K562 (cell line): ENCODE measurements at regions not wholly inside any gene's neighbourhood (a gene's known extent, or its start where the extent isn't known, plus 50 kb on each side); places are given as distances from the start of the nearest gene placed in this dataset.

Experiments used
- ATAC-seq: fragments of 200-7000 bp; cut with Tn5 transposase; 3 replicates; pipeline ENCODE4 v1.9.1; 2020; ENCODE audit warnings: moderate library complexity
- BruUV-seq: library from RNA; stranded (reverse); fragments of 400-500 nt; replicated peaks from 2 replicates; lab custom pipeline; 2021; lab: Mats Ljungman, UMichigan
- CTCF ChIA-PET: fragments of 300-600 bp; formaldehyde crosslinking; extraction: SDS; loops from one replicate; lab custom pipeline; 2021; ENCODE audit warnings: low intra/inter-chr PET ratio; lab: Yijun Ruan, JAX
- POLR2A ChIA-PET: fragments of 300-600, 350-650 bp; sonication (Branson Sonifier 250); formaldehyde crosslinking; extraction: SDS; loops from one replicate; lab custom pipeline; 2021; ENCODE audit warnings: antibody characterized with exemption, inconsistent platforms; lab: Yijun Ruan, JAX
- DNase-seq, 4 experiments: peaks; one replicate each; pipeline versions ENCODE4 v3.0.0 to v3.0.0-alpha.2; 2011 to 2018; ENCODE audit warnings: low spot score in 3 of 4, mixed read lengths in 3 of 4; ENCODE audit errors: extremely low read depth in 1 of 4
- FAIRE-seq: peaks from 2 replicates; lab custom pipeline; 2011; peaks lifted over from hg19 to GRCh38; lab: Jason Lieb, UNC
- H2AFZ ChIP-seq: 2 replicates; pipeline ENCODE4 v1.6.0; 2011; ENCODE audit warnings: low read depth, low read length, control low read depth, inconsistent platforms
- H3K27ac ChIP-seq: fragments of 200-600 bp; 3 replicates; pipeline ENCODE4 v1.8.0; 2011; ENCODE audit warnings: low read depth, mild to moderate bottlenecking, control low read depth, inconsistent platforms, low read length, moderate library complexity, mixed read lengths; ENCODE audit errors: extremely low read depth
- H3K27me3 ChIP-seq, 2 experiments: fragments of 300-600 bp in 1 of 2; 2 replicates in 1 of 2; 3 replicates in 1 of 2; pipeline versions ENCODE4 v1.6.0 to v1.8.0; 2011; ENCODE audit warnings: inconsistent platforms in 2 of 2, low read length in 2 of 2, mild to moderate bottlenecking in 1 of 2, mixed read lengths in 1 of 2, moderate library complexity in 1 of 2; ENCODE audit not compliant: control insufficient read depth in 2 of 2, insufficient read depth in 2 of 2
- H3K36me3 ChIP-seq: fragments of 300-600 bp; 3 replicates; pipeline ENCODE4 v1.8.0; 2011; ENCODE audit warnings: mild to moderate bottlenecking, low read length, inconsistent platforms; ENCODE audit not compliant: control insufficient read depth, insufficient read depth
- H3K4me1 ChIP-seq, 2 experiments: fragments of 200-600 bp in 1 of 2; replicated peaks in 1 of 2; 2 replicates in 1 of 2; 3 replicates in 1 of 2; pipeline versions ENCODE4 v1.5.1 to v1.8.0; 2011; ENCODE audit warnings: inconsistent platforms in 2 of 2, low read length in 2 of 2, mild to moderate bottlenecking in 1 of 2, mixed read lengths in 1 of 2, moderate library complexity in 1 of 2; ENCODE audit not compliant: control insufficient read depth in 2 of 2, insufficient read depth in 2 of 2
- H3K4me2 ChIP-seq: 2 replicates; pipeline ENCODE4 v1.6.1; 2011; ENCODE audit warnings: low read length, control low read depth, inconsistent platforms, mixed read lengths; ENCODE audit not compliant: insufficient read depth
- H3K4me3 ChIP-seq: fragments of 200-600 bp; sonication (generic), shearing (Covaris generic); 2 replicates; pipeline ENCODE4 v1.5.1; 2016; ENCODE audit warnings: control low read depth, inconsistent platforms
- H3K79me2 ChIP-seq: fragments of 200-600 bp; 3 replicates; pipeline ENCODE4 v1.8.0; 2011; ENCODE audit warnings: low read length, inconsistent platforms; ENCODE audit not compliant: control insufficient read depth, insufficient read depth
- H3K9ac ChIP-seq, 2 experiments: 2 replicates each; pipeline versions ENCODE4 v1.6.0 to v1.6.1; 2011; ENCODE audit warnings: low read depth in 2 of 2, low read length in 2 of 2, control low read depth in 1 of 2, inconsistent platforms in 1 of 2, mild to moderate bottlenecking in 1 of 2, mixed read lengths in 1 of 2; ENCODE audit not compliant: insufficient read depth in 1 of 2
- H3K9me1 ChIP-seq: one replicate; pipeline ENCODE4 v1.6.0; 2011; ENCODE audit warnings: inconsistent platforms, mild to moderate bottlenecking, low read length, moderate library complexity; ENCODE audit not compliant: control insufficient read depth, insufficient read depth
- H3K9me3 ChIP-seq: replicated peaks from 2 replicates; pipeline ENCODE4 v1.5.1; 2011; ENCODE audit warnings: low read depth, low read length, inconsistent platforms; ENCODE audit not compliant: control insufficient read depth, insufficient read depth
- H4K20me1 ChIP-seq: replicated peaks from 2 replicates; pipeline ENCODE4 v1.6.1; 2011; ENCODE audit warnings: low read length, inconsistent platforms, mixed read lengths; ENCODE audit not compliant: control insufficient read depth, insufficient read depth
- DPF2 ChIP-seq: fragments of 450-650 bp; IDR thresholded peaks from 2 replicates; pipeline ENCODE4 v1.6.1; 2016
- HDAC2 ChIP-seq: fragments of 450-650 bp; IDR thresholded peaks from 2 replicates; pipeline ENCODE4 v1.6.1; 2016; ENCODE audit warnings: mild to moderate bottlenecking
- L3MBTL2 ChIP-seq: fragments of 450-650 bp; IDR thresholded peaks from 2 replicates; pipeline ENCODE4 v1.6.1; 2016; ENCODE audit warnings: mild to moderate bottlenecking, moderate library complexity
- NR2F6 ChIP-seq: fragments of 450-650 bp; formaldehyde crosslinking; IDR thresholded peaks from 2 replicates; pipeline ENCODE4 v1.4.0; 2020; ENCODE audit warnings: mild to moderate bottlenecking
- PPARD ChIP-seq: fragments of 250-450 bp; sonication (Bioruptor Pico); IDR thresholded peaks from 2 replicates; pipeline ENCODE4 v1.8.0; 2022; ENCODE audit warnings: inconsistent platforms, mild to moderate bottlenecking, moderate library complexity
- RFX7 ChIP-seq: fragments of 250-450 bp; sonication (Bioruptor Pico); IDR thresholded peaks from 2 replicates; pipeline ENCODE4 v1.5.1; 2021; ENCODE audit warnings: mild to moderate bottlenecking
- ZNF316 ChIP-seq: fragments of 450-650 bp; IDR thresholded peaks from 2 replicates; pipeline ENCODE4 v1.6.1; 2016
- ZNF586 ChIP-seq: fragments of 450-650 bp; formaldehyde crosslinking; conservative IDR thresholded peaks from 2 replicates; pipeline ENCODE4 v1.4.0; 2020; ENCODE audit warnings: mild to moderate bottlenecking, moderate library complexity
- WGBS: fragments of 100-300 bp; shearing (Covaris generic); methylation state at CpG from one replicate; pipeline ENCODE4 v1.1.6; 2016; ENCODE audit warnings: low coverage, mixed read lengths; ENCODE audit not compliant: insufficient coverage; ENCODE audit errors: missing lambda C conversion rate; 5-methylcytosine and 5-hydroxymethylcytosine counted together
- in situ Hi-C: fragments of 300-500 bp; cut with MboI; formaldehyde crosslinking; loops from 4 replicates; pipeline ENCODE4 v1.15.0; 2018; ENCODE audit warnings: inconsistent platforms, mixed read lengths
- intact Hi-C: fragments of 100-400 bp; cut with micrococcal nuclease; formaldehyde crosslinking; loops from 2 replicates; pipeline ENCODE4 v1.14.2; 2022
- TF ChIP-seq, protein P1 (sequence below): fragments of 250-450 bp; sonication (Bioruptor Pico); IDR thresholded peaks from 2 replicates; pipeline ENCODE4 v1.8.0; 2021; ENCODE audit warnings: moderate library complexity, mild to moderate bottlenecking, inconsistent platforms
- TF ChIP-seq, protein P2 (sequence below), 2 experiments: IDR thresholded peaks; 2 replicates each; pipeline ENCODE4 v1.6.1; 2012; ENCODE audit warnings: improper control_type of control experiment in 2 of 2, low read depth in 2 of 2, low read length in 2 of 2, borderline replicate concordance in 1 of 2

DNA sequence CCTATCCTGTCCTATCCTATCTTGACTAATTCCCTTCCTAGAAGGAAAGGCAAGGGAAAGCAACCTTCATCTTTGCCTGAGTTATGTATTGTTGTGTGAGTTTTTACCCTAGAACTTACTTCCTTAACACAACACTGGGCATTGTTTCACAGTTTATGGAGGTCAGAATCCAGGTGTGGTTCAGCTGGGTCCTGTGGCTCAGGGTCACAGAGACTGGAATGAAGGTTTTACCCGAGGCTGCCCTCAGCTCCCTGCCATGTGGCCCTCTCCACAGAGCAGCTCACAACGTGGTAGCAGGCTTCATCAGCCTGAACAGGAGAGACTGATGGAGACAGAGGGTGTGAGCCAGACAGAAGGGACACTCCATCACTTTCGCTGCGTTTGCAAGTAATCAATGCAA is 140.5 kb downstream of the FCRL5 start (continued):
- TF ChIP-seq PPARD (CRISPR knock-in tag) = no peak

DNA sequence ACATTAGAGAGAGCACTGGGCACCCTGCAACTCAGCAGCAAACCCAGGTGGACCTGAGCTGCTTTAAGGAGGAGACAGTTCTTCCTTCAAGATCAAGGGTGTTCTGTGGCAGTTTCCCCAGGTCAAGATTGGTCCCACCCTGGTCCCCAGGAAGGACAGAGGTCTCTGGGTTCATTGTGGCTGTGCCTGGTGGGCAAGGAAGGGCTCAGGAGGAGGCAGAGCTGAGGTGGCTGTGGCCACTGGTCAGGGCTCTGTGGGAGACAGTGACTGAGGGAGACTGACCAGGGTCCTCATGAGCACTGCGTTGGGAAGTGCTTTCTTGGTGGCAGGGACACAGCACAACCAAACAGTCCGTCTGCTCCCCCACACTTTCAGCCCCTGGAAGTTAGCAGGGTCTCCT is 141.3 kb downstream of the FCRL5 start:
- intact Hi-C loops (no loop called here), in situ Hi-C loops (no loop called here)
- TF ChIP-seq, protein P1, sequence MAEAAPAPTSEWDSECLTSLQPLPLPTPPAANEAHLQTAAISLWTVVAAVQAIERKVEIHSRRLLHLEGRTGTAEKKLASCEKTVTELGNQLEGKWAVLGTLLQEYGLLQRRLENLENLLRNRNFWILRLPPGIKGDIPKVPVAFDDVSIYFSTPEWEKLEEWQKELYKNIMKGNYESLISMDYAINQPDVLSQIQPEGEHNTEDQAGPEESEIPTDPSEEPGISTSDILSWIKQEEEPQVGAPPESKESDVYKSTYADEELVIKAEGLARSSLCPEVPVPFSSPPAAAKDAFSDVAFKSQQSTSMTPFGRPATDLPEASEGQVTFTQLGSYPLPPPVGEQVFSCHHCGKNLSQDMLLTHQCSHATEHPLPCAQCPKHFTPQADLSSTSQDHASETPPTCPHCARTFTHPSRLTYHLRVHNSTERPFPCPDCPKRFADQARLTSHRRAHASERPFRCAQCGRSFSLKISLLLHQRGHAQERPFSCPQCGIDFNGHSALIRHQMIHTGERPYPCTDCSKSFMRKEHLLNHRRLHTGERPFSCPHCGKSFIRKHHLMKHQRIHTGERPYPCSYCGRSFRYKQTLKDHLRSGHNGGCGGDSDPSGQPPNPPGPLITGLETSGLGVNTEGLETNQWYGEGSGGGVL (CRISPR knock-in tag) = no peak
- TF ChIP-seq RFX7 (CRISPR knock-in tag) (no peak), HDAC2 (no peak), L3MBTL2 (no peak), ZNF586 (CRISPR knock-in tag) (no peak), ZNF316 (no peak), NR2F6 (CRISPR knock-in tag) (no peak), DPF2 (no peak)
- TF ChIP-seq, protein P2, sequence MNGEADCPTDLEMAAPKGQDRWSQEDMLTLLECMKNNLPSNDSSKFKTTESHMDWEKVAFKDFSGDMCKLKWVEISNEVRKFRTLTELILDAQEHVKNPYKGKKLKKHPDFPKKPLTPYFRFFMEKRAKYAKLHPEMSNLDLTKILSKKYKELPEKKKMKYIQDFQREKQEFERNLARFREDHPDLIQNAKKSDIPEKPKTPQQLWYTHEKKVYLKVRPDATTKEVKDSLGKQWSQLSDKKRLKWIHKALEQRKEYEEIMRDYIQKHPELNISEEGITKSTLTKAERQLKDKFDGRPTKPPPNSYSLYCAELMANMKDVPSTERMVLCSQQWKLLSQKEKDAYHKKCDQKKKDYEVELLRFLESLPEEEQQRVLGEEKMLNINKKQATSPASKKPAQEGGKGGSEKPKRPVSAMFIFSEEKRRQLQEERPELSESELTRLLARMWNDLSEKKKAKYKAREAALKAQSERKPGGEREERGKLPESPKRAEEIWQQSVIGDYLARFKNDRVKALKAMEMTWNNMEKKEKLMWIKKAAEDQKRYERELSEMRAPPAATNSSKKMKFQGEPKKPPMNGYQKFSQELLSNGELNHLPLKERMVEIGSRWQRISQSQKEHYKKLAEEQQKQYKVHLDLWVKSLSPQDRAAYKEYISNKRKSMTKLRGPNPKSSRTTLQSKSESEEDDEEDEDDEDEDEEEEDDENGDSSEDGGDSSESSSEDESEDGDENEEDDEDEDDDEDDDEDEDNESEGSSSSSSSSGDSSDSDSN (IDR thresholded peaks at IDR 0.05; ENCODE audit: borderline replicate concordance in 1 of 2, low read depth in 2 of 2, low read length in 2 of 2) = no peak
- Histone ChIP-seq H2AFZ (no peak overlapping the region), H3K4me1 (peaks cover 3 to 18% of the 10 kb centered on the region in 2 experiments; a peak in 4 of 5 replicates), H3K9me1 (no peaks in the 10 kb centered on the region), H3K9ac (no peak overlapping the region), H3K4me2 (no peak overlapping the region), H3K27me3 (peaks cover 8 to 14% of the 10 kb centered on the region in 2 experiments; a peak in 4 of 5 replicates), H3K4me3 (no peak overlapping the region), H4K20me1 (no peaks in the 10 kb centered on the region), H3K36me3 (no peaks in the 10 kb centered on the region), H3K27ac (no peak overlapping the region), H3K9me3 (no peaks in the 10 kb centered on the region; the same call in 1 of the 2 replicates), H3K79me2 (no peaks in the 10 kb centered on the region)
- POLR2A ChIA-PET = interaction anchor here (1.2 kb wide), 1 partner anchor 12 kb away, joined by 3 read pairs; no protein-coding TSS in a partner anchor
- ATAC-seq (no peak), FAIRE-seq (no peak), DNase-seq (no peak)
- no TSS peak for BruUV-seq
- CTCF ChIA-PET = no interaction called here
- 34% methylated on average over 2 of the region's 2 CpGs for WGBS
